NCI-H524 treated with DMSO at 0.1 percent for 48 hours (cell line): ENCODE measurements at regions not wholly inside any gene's neighbourhood (a gene's known extent, or its start where the extent isn't known, plus 50 kb on each side); places are given as distances from the start of the nearest gene placed in this dataset.

Experiments
- DNase-seq: peaks from one replicate; lab custom pipeline; 2025; lab: John Stamatoyannopoulos, UW

DNA sequence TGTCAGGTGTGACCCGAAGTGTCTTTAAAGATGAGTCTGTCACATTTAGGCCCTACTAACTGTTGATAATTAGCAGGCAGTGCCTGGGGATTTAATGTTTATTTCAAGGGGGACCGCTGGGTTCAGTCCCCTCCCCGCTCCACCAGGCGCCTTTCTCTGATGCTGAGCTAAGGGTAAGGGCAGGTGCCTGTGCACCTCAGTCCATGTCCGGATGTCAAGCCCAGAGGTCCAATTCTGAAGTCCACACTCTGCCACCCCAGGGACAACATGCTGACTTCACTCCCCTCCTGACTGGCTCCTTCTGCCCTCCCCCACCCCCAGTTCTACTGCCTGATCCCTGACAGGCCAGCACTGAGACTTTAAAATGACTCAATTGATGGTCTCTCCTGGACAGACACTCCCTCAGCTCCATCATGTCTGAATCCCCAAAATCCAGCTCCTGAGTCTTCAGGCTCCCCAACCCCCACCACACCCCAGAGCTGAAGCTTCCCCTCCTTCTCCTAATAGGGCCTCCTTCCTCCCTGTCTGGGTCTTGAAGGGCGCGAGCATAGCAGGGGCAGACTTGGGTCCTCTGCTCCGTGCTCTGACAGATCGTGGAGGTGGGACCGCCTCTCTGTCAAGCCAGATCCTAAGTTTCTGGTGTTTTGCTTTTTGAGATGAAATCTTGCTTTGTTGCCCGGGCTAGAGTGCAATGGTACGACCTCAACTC is 49.8 kb upstream of the ANO1 start:
- DNase-seq: no peak
